ENCODE measurements at regions not wholly inside any gene's neighbourhood (a gene's known extent, or its start where the extent isn't known, plus 50 kb on each side); places are given as distances from the start of the nearest gene placed in this dataset.

GRCh38 chr14:84804468-84804867 is 725.5 kb upstream of the FLRT2 start:
- intact Hi-C loops (cut with micrococcal nuclease): no loop called here

- intact Hi-C loops (cut with micrococcal nuclease): no loop called here
These were observed 725.0 kb upstream of the FLRT2 start for GRCh38 chr14:84804895-84805294.

- intact Hi-C loops (cut with micrococcal nuclease): no loop called here
These were observed 723.8 kb upstream of the FLRT2 start for GRCh38 chr14:84806181-84806580.

GRCh38 chr14:84806622-84807021 is 723.3 kb upstream of the FLRT2 start:
- intact Hi-C loops (cut with micrococcal nuclease): no loop called here

GRCh38 chr14:84807673-84808072 is 722.3 kb upstream of the FLRT2 start:
- intact Hi-C loops (cut with micrococcal nuclease): no loop called here

GRCh38 chr14:84809158-84809557 is 720.8 kb upstream of the FLRT2 start:
- intact Hi-C loops (cut with micrococcal nuclease): no loop called here

GRCh38 chr14:84814391-84814790 is 715.6 kb upstream of the FLRT2 start:
- intact Hi-C loops (cut with micrococcal nuclease): no loop called here

GRCh38 chr14:84819528-84819927 is 710.4 kb upstream of the FLRT2 start:
- intact Hi-C loops (cut with micrococcal nuclease): no loop called here

GRCh38 chr14:84825481-84826251 is 704.3 kb upstream of the FLRT2 start:
- intact Hi-C loops (cut with micrococcal nuclease): no loop called here

GRCh38 chr14:84826294-84826693 is 703.6 kb upstream of the FLRT2 start:
- intact Hi-C loops (cut with micrococcal nuclease): no loop called here

GRCh38 chr14:84850595-84850994 is 679.3 kb upstream of the FLRT2 start:
- intact Hi-C loops (cut with micrococcal nuclease): no loop called here

- intact Hi-C loops (cut with micrococcal nuclease): no loop called here
These were observed 673.0 kb upstream of the FLRT2 start for GRCh38 chr14:84856751-84857534.

GRCh38 chr14:84857571-84857970 is 672.4 kb upstream of the FLRT2 start:
- intact Hi-C loops (cut with micrococcal nuclease): no loop called here

GRCh38 chr14:84859116-84859515 is 670.8 kb upstream of the FLRT2 start:
- intact Hi-C loops (cut with micrococcal nuclease): no loop called here

- intact Hi-C loops (cut with micrococcal nuclease): no loop called here
These were observed 665.2 kb upstream of the FLRT2 start for GRCh38 chr14:84864548-84865271.

GRCh38 chr14:84871734-84872133 is 658.2 kb upstream of the FLRT2 start:
- intact Hi-C loops (cut with micrococcal nuclease): no loop called here

GRCh38 chr14:84874436-84874835 is 655.5 kb upstream of the FLRT2 start:
- intact Hi-C loops (cut with micrococcal nuclease): no loop called here

- intact Hi-C loops (cut with micrococcal nuclease): no loop called here
These were observed 652.9 kb upstream of the FLRT2 start for GRCh38 chr14:84877061-84877460.

- intact Hi-C loops (cut with micrococcal nuclease): no loop called here
These were observed 647.1 kb upstream of the FLRT2 start for GRCh38 chr14:84882830-84883229.

GRCh38 chr14:84885061-84885460 is 644.9 kb upstream of the FLRT2 start:
- intact Hi-C loops (cut with micrococcal nuclease): no loop called here

GRCh38 chr14:84891404-84891803 is 638.5 kb upstream of the FLRT2 start:
- intact Hi-C loops (cut with micrococcal nuclease): no loop called here

GRCh38 chr14:84894254-84894653 is 635.7 kb upstream of the FLRT2 start:
- intact Hi-C loops (cut with micrococcal nuclease): no loop called here

All from T-helper 2 cell treated with Interferon-gamma antibody and Interleukin-4, amounts not matched to agents 100 ng/mL and 5 ng/mL, for 36 hours (primary cell).